GM18909 (cell line): ENCODE measurements at regions not wholly inside any gene's neighbourhood (a gene's known extent, or its start where the extent isn't known, plus 50 kb on each side); places are given as distances from the start of the nearest gene placed in this dataset.
"Not testable (repeated sequence)": the region's sequence is repeated elsewhere in the genome, so short reads cannot be mapped to it uniquely, and the experiment has no call there.

Experiments used
- ATAC-seq: cut with Tn5 transposase; IDR thresholded peaks from one replicate; pipeline ENCODE4 v1.9.1; 2021; ENCODE audit warnings: mild to moderate bottlenecking; ENCODE audit not compliant: unreplicated experiment, poor library complexity

DNA sequence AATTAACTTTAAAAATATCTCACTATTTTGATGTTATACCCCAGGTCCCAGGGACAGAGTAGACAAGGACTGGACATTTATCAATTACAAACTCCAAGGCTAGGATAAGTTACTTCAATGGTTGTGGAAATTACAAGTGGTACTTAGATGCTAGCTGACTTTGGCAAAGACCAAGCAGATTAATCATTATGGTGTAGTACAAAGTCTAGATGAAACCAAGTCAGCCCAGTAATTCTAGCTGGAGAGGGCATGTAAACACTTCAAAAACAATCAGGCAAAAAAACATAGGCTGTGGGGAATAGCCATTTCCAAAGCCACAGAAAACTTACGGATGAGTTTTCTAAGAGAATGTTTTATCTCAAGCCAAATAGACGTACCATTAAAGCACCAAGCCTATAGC, 124.5 kb downstream of the TSEN15 start:
- ATAC-seq, result no peak

- ATAC-seq, result no peak
Measured at GRCh38 chr1:184181044-184181443, 129.5 kb downstream of the TSEN15 start.

- ATAC-seq, result no peak
Measured at GRCh38 chr1:184183919-184184318, 132.4 kb downstream of the TSEN15 start.

- not testable (repeated sequence) for ATAC-seq
Measured at GRCh38 chr1:184184614-184185013, 133.1 kb downstream of the TSEN15 start.

DNA sequence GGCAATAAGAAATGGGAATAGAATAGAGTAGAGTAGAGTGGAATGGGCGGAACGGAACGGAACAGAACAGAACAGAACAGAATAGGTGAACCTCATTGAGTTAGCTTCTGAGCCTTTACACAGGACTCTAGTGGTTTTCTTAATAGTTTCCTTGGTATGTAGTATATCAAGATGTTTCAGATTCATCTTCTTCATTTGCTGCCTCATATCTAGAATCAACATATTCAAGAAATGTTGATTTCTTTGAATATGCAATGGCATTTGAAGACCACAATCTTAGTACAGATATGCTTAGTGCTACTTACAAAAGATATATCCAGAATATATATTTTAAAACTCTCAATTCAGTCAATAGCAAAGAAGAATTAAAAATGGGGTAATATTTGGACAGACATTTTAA, 133.8 kb downstream of the TSEN15 start:
- no peak for ATAC-seq

- no peak for ATAC-seq
Measured at GRCh38 chr1:184186167-184186566, 134.6 kb downstream of the TSEN15 start.

DNA sequence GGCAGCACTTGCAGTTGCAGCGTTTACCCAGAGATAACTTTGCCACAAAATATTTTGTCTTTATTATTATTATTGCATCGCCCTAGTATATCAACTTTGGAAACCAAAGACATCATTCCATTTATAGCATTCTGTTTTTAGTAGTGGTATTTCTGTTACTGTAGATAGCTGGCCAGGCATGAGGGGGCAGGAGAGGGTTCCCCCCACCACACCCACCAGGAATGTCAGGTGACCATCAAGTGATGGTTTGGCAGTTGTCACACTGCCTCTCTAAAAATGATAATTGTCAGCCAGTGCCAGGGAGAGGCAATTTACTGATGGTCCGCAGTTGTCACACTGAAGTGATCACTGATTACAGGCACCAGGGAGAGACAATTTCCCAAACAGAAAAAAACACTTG, 135.6 kb downstream of the TSEN15 start:
- ATAC-seq, result no peak

GRCh38 chr1:184188037-184188436, 136.5 kb downstream of the TSEN15 start:
- ATAC-seq, result no peak

- no peak for ATAC-seq
Measured at GRCh38 chr1:184189361-184189760, 137.8 kb downstream of the TSEN15 start.

DNA sequence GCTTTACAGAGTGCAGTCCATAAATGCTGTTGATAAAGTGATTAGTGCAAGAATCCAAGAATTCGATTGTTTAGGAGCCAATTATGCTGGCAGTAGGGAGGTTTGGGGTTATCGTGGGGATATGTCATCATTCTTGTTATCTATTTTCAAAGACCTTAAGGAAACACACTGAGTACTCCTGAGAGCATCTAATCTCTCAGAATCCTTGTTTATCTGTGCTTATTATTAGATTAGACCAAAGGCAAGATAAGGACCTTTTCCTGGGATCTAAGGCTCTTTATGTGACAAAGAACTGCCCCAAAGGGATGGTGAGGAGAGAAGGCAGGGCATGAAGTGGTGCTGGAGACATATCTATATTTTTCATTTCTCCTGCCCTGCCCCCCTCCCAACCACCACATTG, 139.1 kb downstream of the TSEN15 start:
- no peak for ATAC-seq

- no peak for ATAC-seq
Measured at GRCh38 chr1:184191181-184191621, 139.7 kb downstream of the TSEN15 start.

GRCh38 chr1:184192796-184193195, 141.3 kb downstream of the TSEN15 start:
- no peak for ATAC-seq

- no peak for ATAC-seq
Measured at GRCh38 chr1:184193451-184193850, 141.9 kb downstream of the TSEN15 start.

- no peak for ATAC-seq
Measured at GRCh38 chr1:184194236-184194635, 142.7 kb downstream of the TSEN15 start.

- ATAC-seq, result not testable (repeated sequence)
Measured at GRCh38 chr1:184195722-184196121, 144.2 kb downstream of the TSEN15 start.

DNA sequence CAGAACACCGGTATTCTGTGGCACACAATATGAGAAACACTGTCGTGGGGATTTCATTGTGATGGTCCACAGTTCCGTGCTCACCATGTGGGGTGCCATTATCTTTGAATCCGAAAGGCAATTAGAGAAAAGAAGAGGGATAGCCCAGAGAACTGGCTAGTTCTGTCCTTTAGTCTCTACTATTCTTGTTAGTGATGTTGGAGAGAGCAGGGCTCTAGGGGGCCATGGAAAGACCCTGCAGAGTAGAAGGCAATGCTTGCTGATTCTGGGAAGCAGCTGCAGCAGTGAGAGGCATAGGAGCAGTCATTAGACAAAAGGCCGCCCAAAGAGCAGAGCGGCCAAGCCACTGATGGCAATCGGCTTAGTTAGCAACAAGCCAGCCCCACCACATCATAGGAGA, 146.3 kb downstream of the TSEN15 start:
- ATAC-seq, result no peak

GRCh38 chr1:184199036-184199435, 147.5 kb downstream of the TSEN15 start:
- ATAC-seq, result no peak

- ATAC-seq, result no peak
Measured at GRCh38 chr1:184199438-184200085, 148.0 kb downstream of the TSEN15 start.

GRCh38 chr1:184208622-184209021, 157.1 kb downstream of the TSEN15 start:
- ATAC-seq, result no peak

DNA sequence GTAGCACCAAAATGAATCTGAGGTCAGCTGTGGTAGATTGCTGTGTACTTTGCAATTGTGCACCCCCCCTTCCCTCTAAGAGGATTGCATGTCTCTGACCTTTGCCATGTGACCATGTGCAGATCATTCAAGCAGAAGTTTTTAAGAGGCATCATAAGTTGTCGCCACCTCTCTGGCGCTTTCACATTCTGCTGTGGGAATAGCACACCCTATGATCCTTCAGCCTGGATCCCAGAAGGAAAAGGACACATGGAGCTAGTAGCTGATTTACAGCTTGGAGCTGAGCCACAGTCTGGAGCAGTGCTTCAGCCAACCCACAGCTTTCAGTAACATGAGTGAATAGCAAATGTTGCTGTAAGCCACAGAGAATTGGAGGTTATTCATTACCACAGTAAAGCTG, 158.5 kb downstream of the TSEN15 start:
- no peak for ATAC-seq

- no peak for ATAC-seq
Measured at GRCh38 chr1:184210862-184211261, 159.3 kb downstream of the TSEN15 start.

GRCh38 chr1:184212649-184213314, 161.3 kb downstream of the TSEN15 start:
- ATAC-seq, result no peak
